Vagina (tissue), 2 donors: ENCODE measurements at regions not wholly inside any gene's neighbourhood (a gene's known extent, or its start where the extent isn't known, plus 50 kb on each side); places are given as distances from the start of the nearest gene placed in this dataset.

Experiments
- DNase-seq, 2 donors: peaks; one replicate each; pipeline ENCODE4 v3.0.0-alpha.2; 2017; ENCODE audit errors: extremely low spot score in 2 of 2
- H3K27ac ChIP-seq: fragments of 200-600 bp; sonication (generic); one replicate; pipeline ENCODE4 v1.5.1; 2019
- H3K27me3 ChIP-seq: fragments of 200-600 bp; sonication (generic); one replicate; pipeline ENCODE4 v1.5.1; 2019
- H3K36me3 ChIP-seq, 2 donors: fragments of 200-600 bp; sonication (generic); one replicate each; pipeline ENCODE4 v1.5.1; 2017 to 2019
- H3K4me1 ChIP-seq: fragments of 200-600 bp; sonication (generic); one replicate; pipeline ENCODE4 v1.5.1; 2019
- H3K4me3 ChIP-seq, 2 donors: fragments of 200-600 bp; sonication (generic); 1 replicate in 1 of 2; 2 replicates in 1 of 2; pipeline ENCODE4 v1.5.1; 2016 to 2019
- H3K9me3 ChIP-seq: fragments of 200-600 bp; sonication (generic); one replicate; pipeline ENCODE4 v1.5.1; 2019
- POLR2A ChIP-seq, 2 donors: fragments of 450-650 bp; IDR thresholded peaks; one replicate each; pipeline ENCODE4 v1.6.1; 2017; ENCODE audit warnings: antibody characterized with exemption in 2 of 2, mild to moderate bottlenecking in 2 of 2, moderate library complexity in 2 of 2
- POLR2AphosphoS5 ChIP-seq, 2 donors: sonication (generic); formaldehyde crosslinking; IDR thresholded peaks; one replicate each; pipeline ENCODE4 v1.9.0; 2017; ENCODE audit warnings: antibody characterized with exemption in 2 of 2, mild to moderate bottlenecking in 2 of 2, low read depth in 1 of 2; ENCODE audit not compliant: insufficient read depth in 1 of 2
- intact Hi-C: fragments of 100-400 bp; cut with DNase I; formaldehyde crosslinking; loops from one replicate; pipeline ENCODE4 v1.15.1; 2023
- TF ChIP-seq, protein P1 (sequence below), 3 experiments: fragments of 450-650 bp in 2 of 3; fragments of 200-600 bp in 1 of 3; sonication (generic) in 1 of 3; IDR thresholded peaks; one replicate each; pipeline ENCODE4 v1.5.1; 2017 to 2019; ENCODE audit warnings: antibody characterized with exemption in 3 of 3, mild to moderate bottlenecking in 2 of 3, moderate library complexity in 2 of 3

DNA sequence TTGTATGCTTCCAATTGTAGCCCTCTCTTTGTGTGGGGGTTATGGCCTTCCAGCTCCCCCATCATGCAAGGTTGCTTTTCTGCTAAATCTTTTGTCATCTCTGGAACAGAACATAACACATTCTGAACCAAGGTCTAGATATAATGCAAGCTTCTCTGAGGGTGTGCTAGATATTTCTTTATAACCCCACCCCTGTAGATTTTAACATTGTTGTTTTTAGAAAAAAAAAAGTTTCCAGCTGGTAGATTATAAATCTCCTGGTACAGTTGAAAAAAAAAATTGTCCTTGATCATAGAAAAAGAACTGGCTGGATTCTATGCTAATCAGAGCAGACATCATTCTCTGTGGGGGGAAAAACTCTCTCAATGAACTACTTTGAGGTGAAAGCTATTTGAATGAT lies 363.3 kb downstream of the METTL15 start:
- DNase-seq = no peak
- TF ChIP-seq POLR2A (IDR thresholded peaks at IDR 0.05) (no peak), POLR2AphosphoS5 (IDR thresholded peaks at IDR 0.05; ENCODE audit: insufficient read depth in 1 of 2, low read depth in 1 of 2) (no peak)
- TF ChIP-seq, protein P1, sequence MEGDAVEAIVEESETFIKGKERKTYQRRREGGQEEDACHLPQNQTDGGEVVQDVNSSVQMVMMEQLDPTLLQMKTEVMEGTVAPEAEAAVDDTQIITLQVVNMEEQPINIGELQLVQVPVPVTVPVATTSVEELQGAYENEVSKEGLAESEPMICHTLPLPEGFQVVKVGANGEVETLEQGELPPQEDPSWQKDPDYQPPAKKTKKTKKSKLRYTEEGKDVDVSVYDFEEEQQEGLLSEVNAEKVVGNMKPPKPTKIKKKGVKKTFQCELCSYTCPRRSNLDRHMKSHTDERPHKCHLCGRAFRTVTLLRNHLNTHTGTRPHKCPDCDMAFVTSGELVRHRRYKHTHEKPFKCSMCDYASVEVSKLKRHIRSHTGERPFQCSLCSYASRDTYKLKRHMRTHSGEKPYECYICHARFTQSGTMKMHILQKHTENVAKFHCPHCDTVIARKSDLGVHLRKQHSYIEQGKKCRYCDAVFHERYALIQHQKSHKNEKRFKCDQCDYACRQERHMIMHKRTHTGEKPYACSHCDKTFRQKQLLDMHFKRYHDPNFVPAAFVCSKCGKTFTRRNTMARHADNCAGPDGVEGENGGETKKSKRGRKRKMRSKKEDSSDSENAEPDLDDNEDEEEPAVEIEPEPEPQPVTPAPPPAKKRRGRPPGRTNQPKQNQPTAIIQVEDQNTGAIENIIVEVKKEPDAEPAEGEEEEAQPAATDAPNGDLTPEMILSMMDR (IDR thresholded peaks at IDR 0.05) = no peak
- no peaks in the 10 kb centered on the region for H3K36me3 ChIP-seq
- no peaks in the 10 kb centered on the region for H3K4me1 ChIP-seq
- H3K4me3 ChIP-seq = no peak overlapping the region
- intact Hi-C loops = no loop called here
- no peak overlapping the region for H3K27ac ChIP-seq
- H3K27me3 ChIP-seq = no peaks in the 10 kb centered on the region
- no peaks in the 10 kb centered on the region for H3K9me3 ChIP-seq

DNA sequence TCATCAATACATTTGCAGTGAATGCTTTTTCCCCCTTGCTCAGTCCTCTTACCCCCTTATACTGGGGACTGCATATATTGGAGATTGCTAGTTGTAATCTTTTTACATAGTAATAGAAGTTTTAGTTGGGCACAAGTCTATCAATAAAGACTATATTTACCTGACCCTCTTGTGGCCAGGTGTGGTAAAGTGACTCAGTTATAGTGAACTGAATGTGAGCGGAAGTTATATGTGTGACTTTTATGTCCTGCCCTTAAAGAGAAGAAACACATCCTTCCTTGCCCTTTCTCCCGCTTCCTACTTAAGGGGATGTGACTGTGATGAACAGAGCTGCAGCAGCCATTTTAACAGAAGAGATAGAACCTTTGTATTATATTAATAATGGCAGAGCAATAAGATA lies 362.0 kb downstream of the METTL15 start:
- Histone ChIP-seq H3K4me3 (no peak overlapping the region), H3K27ac (no peak overlapping the region), H3K36me3 (no peaks in the 10 kb centered on the region), H3K9me3 (no peaks in the 10 kb centered on the region), H3K4me1 (no peaks in the 10 kb centered on the region), H3K27me3 (no peaks in the 10 kb centered on the region)
- no peak for DNase-seq
- intact Hi-C loops = no loop called here
- TF ChIP-seq, protein P1 (IDR thresholded peaks at IDR 0.05) = no peak
- TF ChIP-seq POLR2A (IDR thresholded peaks at IDR 0.05) (no peak), POLR2AphosphoS5 (IDR thresholded peaks at IDR 0.05; ENCODE audit: insufficient read depth in 1 of 2, low read depth in 1 of 2) (no peak)

DNA sequence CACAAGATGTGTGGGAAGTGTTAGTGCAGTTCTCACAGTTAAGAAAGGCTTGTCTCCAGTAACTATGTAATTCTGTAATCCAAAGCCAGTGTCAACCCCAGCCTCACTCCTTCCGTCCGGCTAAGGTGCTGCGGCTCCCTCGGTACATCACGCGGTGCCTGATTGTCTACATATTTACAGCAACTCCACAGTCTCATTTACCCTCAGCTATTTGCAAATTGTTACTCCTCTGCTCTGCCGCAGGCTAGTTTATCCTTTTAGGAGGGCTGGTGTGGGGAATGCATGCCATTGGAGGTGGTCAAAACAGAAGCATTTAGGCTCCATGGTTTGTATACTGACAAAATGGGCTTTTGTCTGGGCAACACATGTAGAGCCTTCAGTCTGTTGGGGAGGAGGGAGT lies 358.3 kb downstream of the METTL15 start:
- Histone ChIP-seq H3K9me3 (no peaks in the 10 kb centered on the region), H3K27me3 (no peaks in the 10 kb centered on the region), H3K4me1 (no peaks in the 10 kb centered on the region), H3K4me3 (no peak overlapping the region), H3K27ac (no peak overlapping the region), H3K36me3 (no peaks in the 10 kb centered on the region)
- TF ChIP-seq POLR2A (IDR thresholded peaks at IDR 0.05) (no peak), POLR2AphosphoS5 (IDR thresholded peaks at IDR 0.05; ENCODE audit: insufficient read depth in 1 of 2, low read depth in 1 of 2) (no peak)
- TF ChIP-seq, protein P1 (IDR thresholded peaks at IDR 0.05) = no peak
- DNase-seq = no peak
- intact Hi-C loops = no loop called here

DNA sequence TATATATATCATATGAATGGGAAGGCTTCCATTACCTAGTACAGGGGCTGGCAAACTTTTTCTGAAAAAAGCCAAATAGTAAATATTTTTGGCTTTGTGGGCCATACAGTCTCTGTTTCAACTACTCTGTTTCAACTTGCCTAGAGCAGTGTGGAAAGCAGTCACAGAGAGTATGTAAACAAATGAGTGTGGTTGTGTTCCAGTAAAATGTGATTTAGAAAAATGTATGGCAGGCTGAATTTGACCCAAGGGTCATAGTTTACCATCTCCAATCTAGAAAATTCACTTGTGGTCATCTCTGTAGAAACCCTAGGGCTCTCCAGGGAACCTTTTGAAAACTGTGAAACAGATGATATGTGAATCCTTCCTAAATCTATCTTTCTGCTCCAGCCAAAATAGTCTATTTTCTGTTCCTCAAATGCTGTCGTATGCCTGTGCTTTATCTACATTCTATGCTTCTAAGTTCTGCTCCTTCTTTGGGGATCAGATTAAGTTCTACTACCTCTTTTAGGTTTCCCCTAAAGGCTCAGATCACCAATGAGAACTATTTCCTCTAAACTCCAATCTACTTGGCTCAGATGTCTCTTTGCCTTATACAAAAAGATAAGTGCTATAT lies 356.2 kb downstream of the METTL15 start:
- no peaks in the 10 kb centered on the region for H3K36me3 ChIP-seq
- H3K27ac ChIP-seq = no peak overlapping the region
- TF ChIP-seq POLR2A (IDR thresholded peaks at IDR 0.05) (no peak), POLR2AphosphoS5 (IDR thresholded peaks at IDR 0.05; ENCODE audit: insufficient read depth in 1 of 2, low read depth in 1 of 2) (no peak)
- TF ChIP-seq, protein P1 (IDR thresholded peaks at IDR 0.05) = no peak
- no peaks in the 10 kb centered on the region for H3K9me3 ChIP-seq
- no peaks in the 10 kb centered on the region for H3K27me3 ChIP-seq
- no peaks in the 10 kb centered on the region for H3K4me1 ChIP-seq
- no peak overlapping the region for H3K4me3 ChIP-seq
- intact Hi-C loops = no loop called here
- DNase-seq = no peak

DNA sequence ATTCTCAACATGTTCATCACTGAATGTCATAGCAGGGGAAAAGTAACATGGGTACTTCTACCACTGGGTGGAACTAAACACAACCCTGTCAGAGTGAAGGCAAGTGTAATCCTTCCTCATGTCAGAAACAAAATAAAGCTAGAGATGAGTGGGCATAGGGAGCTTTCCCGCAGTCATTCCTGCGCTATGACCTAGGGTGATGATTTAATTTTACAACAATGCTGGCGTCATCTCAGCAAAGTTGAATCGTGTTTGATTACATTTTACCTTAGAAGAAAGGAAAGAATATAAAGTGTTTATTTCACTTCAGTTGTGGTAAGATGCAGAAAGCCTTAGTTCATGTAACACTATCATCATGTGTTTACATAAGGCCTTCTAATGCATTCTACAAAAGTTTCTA lies 355.6 kb downstream of the METTL15 start:
- Histone ChIP-seq H3K9me3 (no peaks in the 10 kb centered on the region), H3K4me3 (no peak overlapping the region), H3K27me3 (no peaks in the 10 kb centered on the region), H3K4me1 (no peaks in the 10 kb centered on the region), H3K27ac (no peak overlapping the region), H3K36me3 (no peaks in the 10 kb centered on the region)
- intact Hi-C loops = no loop called here
- TF ChIP-seq POLR2A (IDR thresholded peaks at IDR 0.05) (no peak), POLR2AphosphoS5 (IDR thresholded peaks at IDR 0.05; ENCODE audit: insufficient read depth in 1 of 2, low read depth in 1 of 2) (no peak)
- TF ChIP-seq, protein P1 (IDR thresholded peaks at IDR 0.05) = no peak
- DNase-seq = no peak
